ENCODE measurements at regions not wholly inside any gene's neighbourhood (a gene's known extent, or its start where the extent isn't known, plus 50 kb on each side); places are given as distances from the start of the nearest gene placed in this dataset.

- no peak for DNase-seq (ENCODE audit: low spot score)
- Histone ChIP-seq H3K9me3 (ENCODE audit: low read depth) (no peaks in the 10 kb centered on the region), H3K79me2 (no peaks in the 10 kb centered on the region), H3K4me1 (ENCODE audit: insufficient read depth) (no peaks in the 10 kb centered on the region), H3K27me3 (no peaks in the 10 kb centered on the region), H3K4me2 (no peak overlapping the region), H3K9me2 (replicated peaks; ENCODE audit: insufficient read depth) (no peaks in the 10 kb centered on the region), H3K4me3 (no peak overlapping the region), H2AFZ (no peak overlapping the region), H3K36me3 (replicated peaks; ENCODE audit: insufficient read depth, low read depth) (no peaks in the 10 kb centered on the region), H3K27ac (no peak overlapping the region), H4K20me1 (ENCODE audit: insufficient read depth, poor library complexity, severe bottlenecking) (no peaks in the 10 kb centered on the region)
- TF ChIP-seq CTCF (IDR thresholded peaks at IDR 0.05; ENCODE audit: poor library complexity) (no peak), EZH2phosphoT487 (IDR thresholded peaks at IDR 0.05; ENCODE audit: low read depth, severe bottlenecking, unreplicated experiment) (no peak), EZH2 (IDR thresholded peaks at IDR 0.05; ENCODE audit: borderline replicate concordance) (no peak)
- WGBS (ENCODE audit: low lambda C conversion rate, missing lambda C conversion rate) = 73% methylated on average over 6 of the region's 6 CpGs
Measured at GRCh38 chr14:61113561-61114225, 132.6 kb downstream of the SLC38A6 start.

- H2AFZ ChIP-seq = no peak overlapping the region
- DNase-seq (ENCODE audit: low spot score) = no peak
Measured at GRCh38 chr14:61112506-61112905, 131.5 kb downstream of the SLC38A6 start.

GRCh38 chr14:61111731-61112130 is 130.7 kb downstream of the SLC38A6 start:
- Histone ChIP-seq H3K4me3 (no peak overlapping the region), H3K79me2 (no peaks in the 10 kb centered on the region), H3K27ac (no peak overlapping the region), H3K27me3 (no peaks in the 10 kb centered on the region), H3K9me3 (ENCODE audit: low read depth) (no peaks in the 10 kb centered on the region), H3K4me1 (ENCODE audit: insufficient read depth) (no peaks in the 10 kb centered on the region), H3K4me2 (no peak overlapping the region), H3K36me3 (replicated peaks; ENCODE audit: insufficient read depth, low read depth) (no peaks in the 10 kb centered on the region), H4K20me1 (ENCODE audit: insufficient read depth, poor library complexity, severe bottlenecking) (no peaks in the 10 kb centered on the region), H2AFZ (no peak overlapping the region), H3K9me2 (replicated peaks; ENCODE audit: insufficient read depth) (no peaks in the 10 kb centered on the region)
- 97% methylated on average over 5 of the region's 5 CpGs for WGBS (ENCODE audit: low lambda C conversion rate, missing lambda C conversion rate)
- TF ChIP-seq CTCF (IDR thresholded peaks at IDR 0.05; ENCODE audit: poor library complexity) (no peak), EZH2phosphoT487 (IDR thresholded peaks at IDR 0.05; ENCODE audit: low read depth, severe bottlenecking, unreplicated experiment) (no peak), EZH2 (IDR thresholded peaks at IDR 0.05; ENCODE audit: borderline replicate concordance) (no peak)
- no peak for DNase-seq (ENCODE audit: low spot score)

More at GRCh38 chr14:61112506-61112905, 131.5 kb downstream of the SLC38A6 start:
- Histone ChIP-seq H3K9me2 (replicated peaks; ENCODE audit: insufficient read depth) (no peaks in the 10 kb centered on the region), H4K20me1 (ENCODE audit: insufficient read depth, poor library complexity, severe bottlenecking) (no peaks in the 10 kb centered on the region), H3K27me3 (no peaks in the 10 kb centered on the region), H3K4me1 (ENCODE audit: insufficient read depth) (no peaks in the 10 kb centered on the region), H3K4me2 (no peak overlapping the region), H3K36me3 (replicated peaks; ENCODE audit: insufficient read depth, low read depth) (no peaks in the 10 kb centered on the region), H3K4me3 (no peak overlapping the region), H3K79me2 (no peaks in the 10 kb centered on the region), H3K27ac (no peak overlapping the region), H3K9me3 (ENCODE audit: low read depth) (no peaks in the 10 kb centered on the region)
- 89% methylated on average over 5 of the region's 5 CpGs for WGBS (ENCODE audit: low lambda C conversion rate, missing lambda C conversion rate)
- TF ChIP-seq EZH2phosphoT487 (IDR thresholded peaks at IDR 0.05; ENCODE audit: low read depth, severe bottlenecking, unreplicated experiment) (no peak), EZH2 (IDR thresholded peaks at IDR 0.05; ENCODE audit: borderline replicate concordance) (no peak), CTCF (IDR thresholded peaks at IDR 0.05; ENCODE audit: poor library complexity) (no peak)

Measured in hepatocyte (in vitro differentiated cells).